ENCODE measurements at regions not wholly inside any gene's neighbourhood (a gene's known extent, or its start where the extent isn't known, plus 50 kb on each side); places are given as distances from the start of the nearest gene placed in this dataset.

DNA sequence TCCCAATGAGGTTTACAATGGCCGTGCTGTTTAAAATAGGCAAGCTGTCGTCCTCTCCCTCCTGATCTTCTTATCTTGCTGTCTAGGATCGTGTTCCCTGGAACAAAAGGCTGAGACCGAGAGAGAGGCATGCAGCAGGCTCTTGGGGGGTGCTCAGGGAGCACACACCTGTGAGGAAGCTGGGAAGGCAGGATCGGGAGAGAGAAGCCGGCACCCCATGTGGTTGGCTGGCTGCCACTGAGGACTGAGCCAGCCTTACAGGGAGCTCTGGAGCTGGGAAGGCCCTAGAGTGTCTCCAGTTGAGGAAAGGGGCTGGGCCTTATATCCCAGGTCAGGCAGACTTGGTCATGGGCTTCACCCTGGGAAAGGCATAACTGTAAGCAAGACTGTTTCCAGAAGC is 184.2 kb downstream of the LY86 start:
- DNase-seq (peak in 2 of 4 donors; percentile 50 to 67), ATAC-seq (peak; percentile 35)
- H3K36me3 ChIP-seq (replicated peaks in 1 of 2; ENCODE audit: insufficient read depth in 1 of 2, low read depth in 2 of 2), result no peaks in the 10 kb centered on the region
- no peaks in the 10 kb centered on the region for H3K27me3 ChIP-seq
- TF ChIP-seq, protein P1, sequence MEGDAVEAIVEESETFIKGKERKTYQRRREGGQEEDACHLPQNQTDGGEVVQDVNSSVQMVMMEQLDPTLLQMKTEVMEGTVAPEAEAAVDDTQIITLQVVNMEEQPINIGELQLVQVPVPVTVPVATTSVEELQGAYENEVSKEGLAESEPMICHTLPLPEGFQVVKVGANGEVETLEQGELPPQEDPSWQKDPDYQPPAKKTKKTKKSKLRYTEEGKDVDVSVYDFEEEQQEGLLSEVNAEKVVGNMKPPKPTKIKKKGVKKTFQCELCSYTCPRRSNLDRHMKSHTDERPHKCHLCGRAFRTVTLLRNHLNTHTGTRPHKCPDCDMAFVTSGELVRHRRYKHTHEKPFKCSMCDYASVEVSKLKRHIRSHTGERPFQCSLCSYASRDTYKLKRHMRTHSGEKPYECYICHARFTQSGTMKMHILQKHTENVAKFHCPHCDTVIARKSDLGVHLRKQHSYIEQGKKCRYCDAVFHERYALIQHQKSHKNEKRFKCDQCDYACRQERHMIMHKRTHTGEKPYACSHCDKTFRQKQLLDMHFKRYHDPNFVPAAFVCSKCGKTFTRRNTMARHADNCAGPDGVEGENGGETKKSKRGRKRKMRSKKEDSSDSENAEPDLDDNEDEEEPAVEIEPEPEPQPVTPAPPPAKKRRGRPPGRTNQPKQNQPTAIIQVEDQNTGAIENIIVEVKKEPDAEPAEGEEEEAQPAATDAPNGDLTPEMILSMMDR (IDR thresholded peaks at IDR 0.05), result no peak
- no peak for TF ChIP-seq POLR2A (IDR thresholded peaks at IDR 0.05)
- H3K4me3 ChIP-seq, result no peak overlapping the region
- intact Hi-C loops (cut with DNase I), result no loop called here
- 15 to 17% methylated on average over 4 to 6 of the region's 6 CpGs for WGBS, 2 donors
- H3K4me1 ChIP-seq, result peaks cover 7% of the 10 kb centered on the region
- H3K27ac ChIP-seq, result no peak overlapping the region
- H3K9me3 ChIP-seq, result no peaks in the 10 kb centered on the region

DNA sequence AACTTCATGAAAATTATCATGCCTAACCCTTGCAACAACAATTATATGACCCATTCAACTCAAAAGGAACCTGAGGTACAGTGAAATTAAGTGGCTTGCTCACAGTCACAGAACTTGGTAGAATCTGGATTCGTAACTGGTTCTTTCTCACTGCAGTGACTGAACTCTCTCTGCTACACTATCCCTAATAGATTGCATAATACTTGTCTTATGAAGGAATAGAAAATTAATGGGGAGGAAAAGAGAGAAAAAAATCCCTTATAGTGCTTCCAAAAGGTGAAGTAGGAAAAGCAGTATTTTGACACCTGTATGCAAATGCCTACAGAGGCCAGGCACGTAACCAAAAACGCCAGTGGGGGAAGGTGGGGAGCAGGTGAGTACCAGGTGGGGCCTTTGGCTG is 186.6 kb downstream of the LY86 start:
- DNase-seq (no peak), ATAC-seq (no peak)
- no peaks in the 10 kb centered on the region for H3K27me3 ChIP-seq
- WGBS, 2 donors, result 83 to 91% methylated on average over 3 of the region's 3 CpGs
- H3K4me3 ChIP-seq, result no peak overlapping the region
- TF ChIP-seq, protein P1 (IDR thresholded peaks at IDR 0.05), result no peak
- TF ChIP-seq POLR2A (IDR thresholded peaks at IDR 0.05), result no peak
- no peaks in the 10 kb centered on the region for H3K9me3 ChIP-seq
- intact Hi-C loops (cut with DNase I), result no loop called here
- no peaks in the 10 kb centered on the region for H3K36me3 ChIP-seq (replicated peaks in 1 of 2; ENCODE audit: insufficient read depth in 1 of 2, low read depth in 2 of 2)
- peaks cover 7% of the 10 kb centered on the region for H3K4me1 ChIP-seq
- H3K27ac ChIP-seq, result no peak overlapping the region

DNA sequence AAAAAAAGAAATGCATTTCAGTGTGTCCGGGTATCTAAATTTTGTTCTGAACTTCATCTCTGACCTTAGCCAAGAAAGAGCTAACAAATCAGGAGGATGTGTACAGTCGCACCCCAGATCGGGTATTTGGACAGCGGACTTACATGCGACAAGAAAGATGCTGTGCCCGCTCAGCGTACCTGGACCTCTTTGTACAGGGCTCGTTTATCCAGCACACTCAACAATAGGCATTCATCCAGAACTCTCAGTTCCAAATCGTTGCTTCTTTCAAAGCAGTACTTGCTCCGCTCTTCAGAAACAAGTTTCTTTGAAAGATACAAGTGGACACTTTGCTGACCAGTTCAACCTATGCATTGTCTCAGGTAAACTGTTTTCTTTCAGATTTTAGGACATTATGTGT is 191.7 kb downstream of the LY86 start:
- Histone ChIP-seq H3K27ac (no peak overlapping the region), H3K4me1 (peaks cover 7% of the 10 kb centered on the region), H3K9me3 (no peaks in the 10 kb centered on the region), H3K36me3 (replicated peaks in 1 of 2; ENCODE audit: insufficient read depth in 1 of 2, low read depth in 2 of 2) (no peaks in the 10 kb centered on the region), H3K4me3 (no peak overlapping the region), H3K27me3 (no peaks in the 10 kb centered on the region)
- 84 to 88% methylated on average over 10 of the region's 10 CpGs for WGBS, 2 donors
- intact Hi-C loops (cut with DNase I), result no loop called here
- ATAC-seq (no peak), DNase-seq (no peak)
- TF ChIP-seq, protein P1 (IDR thresholded peaks at IDR 0.05), result no peak
- no peak for TF ChIP-seq POLR2A (IDR thresholded peaks at IDR 0.05)

DNA sequence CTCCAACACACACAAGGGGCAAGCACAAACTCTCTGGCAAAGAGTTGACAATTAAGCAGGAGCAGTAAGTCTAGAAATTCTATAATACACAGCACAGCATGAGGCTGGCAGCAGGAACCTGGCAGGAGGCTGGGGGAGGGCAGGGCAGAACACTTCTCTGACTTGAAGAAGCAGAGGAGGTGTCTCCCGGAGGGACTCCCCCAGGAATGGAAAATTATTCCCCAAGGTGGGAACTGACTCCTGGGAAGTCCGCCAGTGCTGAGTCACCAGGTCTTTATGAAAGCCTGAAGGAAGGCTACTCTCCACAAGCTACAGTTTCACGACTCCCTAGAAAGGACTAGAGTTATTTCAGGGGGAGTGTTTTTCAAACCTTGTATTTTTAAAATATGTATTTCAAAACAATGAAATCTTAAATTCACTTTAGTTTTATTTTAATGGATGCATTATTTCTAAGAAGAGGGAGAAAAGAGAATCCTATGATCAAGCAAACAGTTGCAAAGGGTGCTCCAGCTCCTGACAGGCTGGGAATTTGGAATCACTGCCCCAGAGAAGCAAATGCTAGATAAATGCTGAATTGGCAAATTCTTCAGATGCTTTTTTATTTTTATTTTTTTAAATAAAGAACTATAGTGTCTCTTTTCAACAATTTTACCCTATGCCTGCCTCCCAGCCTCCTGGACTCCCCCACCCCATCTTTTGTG is 192.8 kb downstream of the LY86 start:
- Histone ChIP-seq H3K4me1 (peaks cover 8% of the 10 kb centered on the region), H3K27ac (no peak overlapping the region)
- 23 to 38% methylated on average over 3 of the region's 3 CpGs for WGBS, 2 donors

More for the DNA sequence above, 192.8 kb downstream of the LY86 start:
- no peaks in the 10 kb centered on the region for H3K36me3 ChIP-seq (replicated peaks in 1 of 2; ENCODE audit: insufficient read depth in 1 of 2, low read depth in 2 of 2)
- no peaks in the 10 kb centered on the region for H3K9me3 ChIP-seq
- TF ChIP-seq, protein P1 (IDR thresholded peaks at IDR 0.05), result no peak
- TF ChIP-seq POLR2A (IDR thresholded peaks at IDR 0.05), result no peak
- intact Hi-C loops (cut with DNase I), result no loop called here
- no peak overlapping the region for H3K4me3 ChIP-seq
- H3K27me3 ChIP-seq, result no peaks in the 10 kb centered on the region
- peak; percentile 65 for ATAC-seq
- DNase-seq, result peak; percentile 45 to 58 (median 50)

All from body of pancreas (tissue), 4 donors.